ENCODE measurements at regions not wholly inside any gene's neighbourhood (a gene's known extent, or its start where the extent isn't known, plus 50 kb on each side); places are given as distances from the start of the nearest gene placed in this dataset.

GRCh38 chr6:92910646-92911045 lies 508.7 kb downstream of the EPHA7 start:
- intact Hi-C loops (cut with DNase I) = no loop called here
- no peaks in the 10 kb centered on the region for H3K9me3 ChIP-seq
- H3K27ac ChIP-seq = no peak overlapping the region
- no peaks in the 10 kb centered on the region for H3K4me1 ChIP-seq
- no peak overlapping the region for H3K4me3 ChIP-seq
- TF ChIP-seq CTCF (IDR thresholded peaks at IDR 0.05) = no peak
- TF ChIP-seq POLR2AphosphoS5 (IDR thresholded peaks at IDR 0.05; ENCODE audit: insufficient read depth in 1 of 2, low read depth in 1 of 2) = no peak
- no peak for TF ChIP-seq POLR2A (IDR thresholded peaks at IDR 0.05)
- no peak for DNase-seq (ENCODE audit: extremely low spot score in 2 of 2)
- no peaks in the 10 kb centered on the region for H3K36me3 ChIP-seq
- no peaks in the 10 kb centered on the region for H3K27me3 ChIP-seq

- Histone ChIP-seq H3K27me3 (no peaks in the 10 kb centered on the region), H3K4me1 (no peaks in the 10 kb centered on the region), H3K36me3 (no peaks in the 10 kb centered on the region), H3K27ac (no peak overlapping the region), H3K4me3 (no peak overlapping the region), H3K9me3 (no peaks in the 10 kb centered on the region)
- intact Hi-C loops (cut with DNase I) = no loop called here
- TF ChIP-seq POLR2A (IDR thresholded peaks at IDR 0.05) (no peak), CTCF (IDR thresholded peaks at IDR 0.05) (no peak), POLR2AphosphoS5 (IDR thresholded peaks at IDR 0.05; ENCODE audit: insufficient read depth in 1 of 2, low read depth in 1 of 2) (no peak)
- DNase-seq (ENCODE audit: extremely low spot score in 2 of 2) = no peak
Observed at GRCh38 chr6:92906385-92906784, 513.0 kb downstream of the EPHA7 start.

GRCh38 chr6:92893741-92894140 lies 525.6 kb downstream of the EPHA7 start:
- Histone ChIP-seq H3K27me3 (no peaks in the 10 kb centered on the region), H3K9me3 (no peaks in the 10 kb centered on the region), H3K4me1 (no peaks in the 10 kb centered on the region), H3K36me3 (no peaks in the 10 kb centered on the region), H3K4me3 (no peak overlapping the region), H3K27ac (no peak overlapping the region)
- intact Hi-C loops (cut with DNase I) = no loop called here
- TF ChIP-seq CTCF (IDR thresholded peaks at IDR 0.05) (no peak), POLR2A (IDR thresholded peaks at IDR 0.05) (no peak), POLR2AphosphoS5 (IDR thresholded peaks at IDR 0.05; ENCODE audit: insufficient read depth in 1 of 2, low read depth in 1 of 2) (no peak)
- no peak for DNase-seq (ENCODE audit: extremely low spot score in 2 of 2)

- DNase-seq (ENCODE audit: extremely low spot score in 2 of 2) = no peak
- TF ChIP-seq CTCF (IDR thresholded peaks at IDR 0.05) = no peak
- TF ChIP-seq POLR2AphosphoS5 (IDR thresholded peaks at IDR 0.05; ENCODE audit: insufficient read depth in 1 of 2, low read depth in 1 of 2) = no peak
- no peak for TF ChIP-seq POLR2A (IDR thresholded peaks at IDR 0.05)
- Histone ChIP-seq H3K27me3 (no peaks in the 10 kb centered on the region), H3K4me3 (no peak overlapping the region), H3K9me3 (no peaks in the 10 kb centered on the region), H3K27ac (no peak overlapping the region), H3K36me3 (no peaks in the 10 kb centered on the region), H3K4me1 (no peaks in the 10 kb centered on the region)
- intact Hi-C loops (cut with DNase I) = no loop called here
Observed at GRCh38 chr6:92892626-92893170, 526.7 kb downstream of the EPHA7 start.

- Histone ChIP-seq H3K27ac (no peak overlapping the region), H3K9me3 (no peaks in the 10 kb centered on the region), H3K27me3 (no peaks in the 10 kb centered on the region), H3K4me3 (no peak overlapping the region), H3K4me1 (no peaks in the 10 kb centered on the region), H3K36me3 (no peaks in the 10 kb centered on the region)
- no peak for TF ChIP-seq CTCF (IDR thresholded peaks at IDR 0.05)
- no peak for TF ChIP-seq POLR2AphosphoS5 (IDR thresholded peaks at IDR 0.05; ENCODE audit: insufficient read depth in 1 of 2, low read depth in 1 of 2)
- no peak for TF ChIP-seq POLR2A (IDR thresholded peaks at IDR 0.05)
- no peak for DNase-seq (ENCODE audit: extremely low spot score in 2 of 2)
- intact Hi-C loops (cut with DNase I) = no loop called here
Observed at GRCh38 chr6:92888316-92888715, 531.0 kb downstream of the EPHA7 start.
